ENCODE measurements at regions not wholly inside any gene's neighbourhood (a gene's known extent, or its start where the extent isn't known, plus 50 kb on each side); places are given as distances from the start of the nearest gene placed in this dataset.

GRCh38 chr5:135213466-135214239 is 179.6 kb upstream of the PITX1 start:
- no peak overlapping the region for H3K4me3 ChIP-seq
- no peak for ATAC-seq
- intact Hi-C loops (cut with DNase I) = no loop called here
- DNase-seq = peak in 1 of 3 donors; percentile 23
- H3K9me3 ChIP-seq = no peaks in the 10 kb centered on the region
- H3K27me3 ChIP-seq = no peaks in the 10 kb centered on the region
- H3K27ac ChIP-seq = no peak overlapping the region
- no peak for TF ChIP-seq CTCF (IDR thresholded peaks at IDR 0.05)
- TF ChIP-seq POLR2A (IDR thresholded peaks at IDR 0.05) = no peak
- WGBS (ENCODE audit: insufficient coverage, low coverage, low lambda C conversion rate, missing lambda C conversion rate) = 85% methylated on average over 5 of the region's 15 CpGs
- no peaks in the 10 kb centered on the region for H3K4me1 ChIP-seq
- H3K36me3 ChIP-seq = no peaks in the 10 kb centered on the region

- H3K27ac ChIP-seq = no peak overlapping the region
- H3K4me1 ChIP-seq = no peaks in the 10 kb centered on the region
- intact Hi-C loops (cut with DNase I) = no loop called here
- H3K4me3 ChIP-seq = no peak overlapping the region
- 74% methylated on average over 4 of the region's 5 CpGs for WGBS (ENCODE audit: insufficient coverage, low coverage, low lambda C conversion rate, missing lambda C conversion rate)
- no peaks in the 10 kb centered on the region for H3K9me3 ChIP-seq
- TF ChIP-seq POLR2A (IDR thresholded peaks at IDR 0.05) (no peak), CTCF (IDR thresholded peaks at IDR 0.05) (no peak)
- no peak for DNase-seq
- no peak for ATAC-seq
- H3K27me3 ChIP-seq = no peaks in the 10 kb centered on the region
- H3K36me3 ChIP-seq = no peaks in the 10 kb centered on the region
Observed at GRCh38 chr5:135213027-135213386, 179.0 kb upstream of the PITX1 start.

- no peaks in the 10 kb centered on the region for H3K27me3 ChIP-seq
- ATAC-seq (no peak), DNase-seq (no peak)
- H3K27ac ChIP-seq = no peak overlapping the region
- TF ChIP-seq POLR2A (IDR thresholded peaks at IDR 0.05) (no peak), CTCF (IDR thresholded peaks at IDR 0.05) (no peak)
- H3K36me3 ChIP-seq = no peaks in the 10 kb centered on the region
- intact Hi-C loops (cut with DNase I) = no loop called here
- no peaks in the 10 kb centered on the region for H3K4me1 ChIP-seq
- H3K4me3 ChIP-seq = no peak overlapping the region
- H3K9me3 ChIP-seq = no peaks in the 10 kb centered on the region
- 50% methylated on average over 6 of the region's 10 CpGs for WGBS (ENCODE audit: insufficient coverage, low coverage, low lambda C conversion rate, missing lambda C conversion rate)
Observed at GRCh38 chr5:135212361-135213026, 178.5 kb upstream of the PITX1 start.

GRCh38 chr5:135211791-135212190 is 177.8 kb upstream of the PITX1 start:
- TF ChIP-seq POLR2A (IDR thresholded peaks at IDR 0.05) (no peak), CTCF (IDR thresholded peaks at IDR 0.05) (no peak)
- ATAC-seq = no peak
- Histone ChIP-seq H3K4me3 (no peak overlapping the region), H3K9me3 (no peaks in the 10 kb centered on the region), H3K4me1 (no peaks in the 10 kb centered on the region), H3K36me3 (no peaks in the 10 kb centered on the region), H3K27ac (no peak overlapping the region), H3K27me3 (no peaks in the 10 kb centered on the region)
- 80% methylated on average over 2 of the region's 2 CpGs for WGBS (ENCODE audit: insufficient coverage, low coverage, low lambda C conversion rate, missing lambda C conversion rate)
- intact Hi-C loops (cut with DNase I) = no loop called here
- DNase-seq = no peak

Measured in right lobe of liver (tissue), 6 donors.